SK-MEL-5 (cell line): ENCODE measurements at regions not wholly inside any gene's neighbourhood (a gene's known extent, or its start where the extent isn't known, plus 50 kb on each side); places are given as distances from the start of the nearest gene placed in this dataset.
"Not testable (repeated sequence)": the region's sequence is repeated elsewhere in the genome, so short reads cannot be mapped to it uniquely, and the experiment has no call there.

Experiments used
- DNase-seq: peaks from one replicate; pipeline ENCODE4 v3.0.0-alpha.2; 2016; ENCODE audit warnings: low read depth, low spot score
- in situ Hi-C: cut with HindIII; loops from 2 replicates; pipeline ENCODE4 v1.10.0; 2016; ENCODE audit warnings: low sequenced_read_pairs, high pct_unique_total_duplicates, low pct_unique_long_range_greater_than_20kb

DNA sequence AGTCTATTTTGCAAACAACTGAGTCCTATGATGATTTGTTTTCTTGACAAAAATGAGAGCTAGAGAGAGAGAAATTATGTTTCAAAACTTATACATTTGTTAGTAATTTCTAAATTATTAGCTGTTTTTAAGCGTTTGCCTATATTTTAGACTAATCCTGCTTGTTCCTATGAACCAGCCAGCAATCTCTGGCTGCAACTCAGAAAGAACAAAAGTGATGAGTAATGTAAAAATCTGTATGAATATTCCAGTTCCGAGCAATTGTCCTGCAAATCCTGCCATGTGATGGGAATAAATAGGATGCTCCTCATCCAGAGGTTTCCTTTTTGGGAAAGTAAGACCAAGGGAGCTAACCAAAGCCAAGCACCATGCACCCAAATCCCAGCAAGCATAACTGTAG is 228.3 kb upstream of the GBE1 start:
- DNase-seq: no peak
- in situ Hi-C loops: no loop called here

DNA sequence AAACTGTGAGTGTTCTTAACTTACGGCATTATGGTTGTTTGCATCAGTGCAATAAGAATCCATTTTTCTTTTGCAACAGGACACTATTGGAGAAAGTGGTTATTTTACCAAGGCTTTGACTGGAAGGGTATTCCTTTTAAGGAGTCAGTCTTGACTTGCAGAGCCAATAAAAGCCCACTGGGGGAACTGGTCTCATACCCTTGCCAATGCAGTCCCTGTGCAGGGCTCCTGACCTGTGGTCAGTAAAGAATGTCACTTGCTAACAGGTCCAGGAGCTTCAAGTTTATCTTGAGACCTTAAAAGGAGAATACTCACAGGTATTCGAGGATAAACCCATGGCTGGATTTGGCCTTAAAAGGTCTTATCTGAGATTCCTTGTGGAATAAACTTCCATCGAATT is 227.8 kb upstream of the GBE1 start:
- in situ Hi-C loops: no loop called here
- DNase-seq: no peak

DNA sequence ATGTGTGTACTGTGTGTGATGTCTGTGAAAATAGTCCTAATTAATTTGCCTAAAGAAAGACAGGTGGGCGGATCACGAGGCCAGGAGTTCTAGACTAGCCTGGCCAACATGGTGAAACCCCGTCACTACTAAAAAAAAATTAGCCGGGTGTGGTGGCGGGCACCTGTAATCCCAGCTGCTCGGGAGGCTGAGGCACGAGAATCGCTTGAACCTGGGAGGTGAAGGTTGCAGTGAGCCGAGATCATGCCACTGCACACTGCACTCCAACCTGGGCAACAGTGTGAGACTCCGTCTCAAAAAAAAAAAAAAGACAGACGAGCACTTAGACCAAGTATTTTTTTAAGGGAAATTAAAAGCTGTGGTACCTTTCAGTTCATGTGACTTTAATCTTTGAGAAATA is 226.0 kb upstream of the GBE1 start:
- in situ Hi-C loops, DNase-seq: not testable (repeated sequence)

DNA sequence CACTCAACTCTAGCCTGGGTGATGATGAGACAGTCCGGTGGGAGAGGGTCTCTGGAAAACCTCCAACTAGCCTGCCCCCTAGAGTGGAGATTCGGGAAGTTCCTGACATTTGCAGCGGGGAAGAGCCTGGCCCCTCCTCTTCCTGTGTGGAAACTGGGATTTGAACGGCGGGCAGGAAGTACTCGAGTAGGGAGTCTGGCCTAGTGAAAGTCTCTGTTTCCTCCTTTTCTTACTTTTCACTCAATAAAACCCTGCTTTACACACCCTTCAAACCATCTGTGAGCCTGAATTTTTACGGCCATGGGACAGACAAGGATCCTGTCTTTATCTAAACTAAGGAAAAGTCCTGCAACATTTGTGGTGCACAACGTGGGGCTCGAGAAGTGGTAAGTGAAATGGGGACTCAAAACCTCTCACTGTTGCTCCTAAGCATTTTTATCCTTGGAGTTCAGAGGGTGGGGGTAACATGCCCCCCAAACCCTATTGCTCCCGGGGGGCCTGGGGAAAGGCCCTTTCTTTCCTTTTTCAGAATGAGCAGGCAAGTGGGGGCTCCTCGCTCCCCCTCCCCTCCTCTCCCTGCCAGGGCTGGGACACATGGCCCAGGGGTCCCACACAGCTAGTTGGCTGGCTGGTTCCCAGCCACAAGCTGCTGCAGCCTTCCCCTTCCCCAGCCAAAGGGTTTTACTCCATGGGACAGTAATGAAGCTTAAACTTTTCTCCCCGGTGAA is 224.7 kb upstream of the GBE1 start:
- DNase-seq: peak; percentile 15
- in situ Hi-C loops: no loop called here

DNA sequence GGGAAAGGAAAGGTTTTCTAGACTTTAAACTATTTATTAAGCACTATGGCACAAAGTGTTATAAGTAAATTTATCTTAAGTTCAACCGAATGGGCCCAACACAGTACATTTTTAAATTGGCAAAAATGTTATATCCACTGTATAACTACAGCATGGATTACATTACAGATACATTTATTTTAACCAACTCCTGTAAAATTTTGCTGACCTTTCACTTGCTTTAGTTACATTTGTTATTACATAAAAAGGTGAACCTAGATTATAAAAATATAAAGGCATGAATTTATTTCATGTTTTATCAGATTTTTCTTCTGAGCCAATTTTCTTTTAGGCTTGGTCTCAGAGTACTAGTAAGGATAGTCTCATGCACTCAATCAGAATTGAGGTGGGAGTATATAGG is 221.9 kb upstream of the GBE1 start:
- in situ Hi-C loops: no loop called here
- no peak for DNase-seq

DNA sequence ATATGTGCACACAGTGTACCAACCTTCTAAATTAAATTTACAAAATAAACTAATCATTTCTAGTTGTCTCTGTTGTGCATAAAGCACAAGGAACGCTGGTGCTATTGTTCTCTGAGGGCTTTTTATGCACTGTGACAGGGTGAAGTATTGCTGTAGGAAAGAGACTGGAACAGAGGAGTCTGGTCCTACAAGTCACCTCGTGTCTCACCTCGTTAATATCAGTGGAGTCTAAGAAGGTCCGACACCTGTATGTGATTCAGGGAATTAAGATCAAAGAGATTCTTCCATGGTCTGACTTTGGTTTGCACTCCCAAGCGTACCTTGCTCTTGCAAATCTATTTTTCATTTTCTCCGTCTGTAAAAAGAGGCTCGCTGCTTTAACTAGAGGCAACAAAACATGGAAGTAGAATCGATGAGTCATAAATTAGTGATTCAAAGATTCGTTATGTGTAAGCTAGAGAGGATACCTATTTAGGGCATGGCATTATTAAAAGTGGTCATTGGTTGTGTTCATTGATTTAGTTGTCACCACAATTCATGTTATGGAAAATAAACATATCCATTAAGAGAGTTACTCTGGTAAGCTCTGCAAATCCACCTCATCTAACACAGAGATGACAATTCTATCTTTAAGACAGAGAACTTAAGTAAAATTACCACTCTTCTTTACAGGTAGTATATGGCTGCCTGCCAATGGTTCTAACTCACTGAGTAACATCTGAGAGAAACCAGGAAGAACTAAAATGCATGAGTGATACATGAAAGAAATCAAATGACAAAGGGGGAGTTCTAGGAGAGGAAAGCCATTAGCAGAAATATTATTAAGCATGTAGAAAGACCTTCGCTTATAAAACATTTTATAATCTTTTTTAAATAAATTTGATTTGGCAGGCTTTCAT is 219.4 kb upstream of the GBE1 start:
- no peak for DNase-seq
- in situ Hi-C loops: no loop called here

DNA sequence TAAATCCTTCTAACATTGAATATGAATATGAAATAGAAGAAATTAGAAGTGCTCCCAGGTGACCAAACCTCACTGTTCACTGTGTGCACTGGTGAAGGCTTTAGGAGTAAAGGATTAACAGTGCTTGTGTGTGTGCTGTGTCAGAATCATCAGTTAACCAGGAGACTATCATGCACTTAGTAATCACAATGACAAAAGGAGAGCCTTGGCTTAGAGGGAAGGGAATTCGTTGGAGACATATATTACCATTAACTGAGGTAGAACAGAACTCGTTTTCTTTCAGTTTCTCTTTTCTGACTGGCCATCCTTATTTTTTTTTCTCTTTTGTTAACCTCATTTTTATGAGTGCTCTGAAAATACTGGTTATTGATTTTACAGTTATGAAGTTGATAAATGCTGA is 213.3 kb upstream of the GBE1 start:
- DNase-seq: no peak
- in situ Hi-C loops: no loop called here

DNA sequence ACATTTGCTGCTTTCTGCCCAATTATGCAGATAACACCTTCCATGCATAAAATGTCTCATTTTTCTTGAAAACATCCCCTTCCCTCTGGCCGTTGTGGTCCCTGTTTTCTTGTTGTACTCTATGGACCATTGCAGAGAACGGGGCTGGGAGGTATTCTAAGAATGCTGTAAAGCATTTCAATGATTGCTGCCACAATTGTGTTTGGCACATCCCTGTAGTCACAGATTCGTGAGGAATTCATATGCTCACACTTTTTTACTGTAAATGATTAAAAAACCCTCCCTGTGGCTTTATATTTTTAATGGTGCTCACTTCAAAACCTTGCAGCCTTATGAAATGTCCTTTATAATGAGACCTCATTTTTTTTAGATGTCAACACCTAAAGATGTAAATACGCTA is 207.2 kb upstream of the GBE1 start:
- DNase-seq: no peak
- in situ Hi-C loops: no loop called here

DNA sequence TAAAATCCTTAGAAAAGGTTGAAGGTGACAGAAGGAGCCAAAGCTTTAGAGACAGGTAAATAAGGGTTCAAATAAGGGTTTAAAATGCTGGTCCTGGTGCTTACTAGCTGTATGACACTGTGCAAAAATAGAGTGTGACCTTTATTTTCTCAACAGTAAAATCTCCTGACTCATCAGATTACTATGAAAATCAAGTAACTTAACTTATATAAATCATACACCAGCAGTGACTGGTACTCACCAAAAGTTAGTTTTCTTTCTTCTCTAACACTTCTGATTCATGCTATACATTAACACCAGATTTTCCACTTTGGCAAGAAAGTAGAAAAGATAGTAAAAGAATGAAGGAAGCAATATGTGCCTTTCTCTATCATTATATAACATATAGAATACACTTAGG is 205.9 kb upstream of the GBE1 start:
- in situ Hi-C loops: no loop called here
- DNase-seq: no peak

DNA sequence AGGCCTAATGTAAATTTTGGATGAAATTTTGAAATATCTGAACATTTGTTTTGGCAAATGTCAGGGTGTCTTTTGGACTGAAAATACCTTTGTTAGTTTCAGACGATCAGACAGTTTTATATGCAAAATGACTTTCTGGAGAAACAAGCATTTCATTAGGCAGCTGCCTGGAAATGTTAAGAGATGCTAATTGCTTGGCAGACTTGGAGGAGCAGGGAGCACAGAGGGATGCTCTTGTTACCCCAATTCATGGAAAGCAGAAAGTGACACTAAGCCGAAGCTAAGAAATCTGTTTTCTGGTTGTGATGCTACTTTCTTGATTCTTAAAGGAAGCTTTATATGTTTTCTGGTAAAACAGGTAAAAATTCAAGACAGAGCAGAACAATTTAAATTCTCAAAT is 204.3 kb upstream of the GBE1 start:
- DNase-seq: no peak
- in situ Hi-C loops: no loop called here

DNA sequence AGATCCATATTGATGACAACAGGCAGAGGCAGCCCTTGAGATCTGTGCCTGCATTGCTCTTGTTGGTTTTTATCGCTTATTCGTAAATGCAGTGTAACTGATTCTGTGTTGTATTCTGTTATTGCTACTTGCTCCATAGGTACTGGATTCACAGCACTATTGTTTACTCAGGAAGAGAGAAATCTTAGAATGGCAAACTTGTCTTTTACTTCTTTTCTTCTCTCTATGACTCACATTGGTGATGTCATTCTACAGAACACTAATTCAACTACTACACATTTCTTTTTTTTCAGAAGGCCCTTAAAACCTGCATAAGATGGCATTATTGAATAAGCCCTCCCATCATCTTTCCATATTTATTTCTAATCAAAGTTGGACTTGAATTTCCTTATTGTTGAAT is 201.0 kb upstream of the GBE1 start:
- in situ Hi-C loops: no loop called here
- DNase-seq: no peak

DNA sequence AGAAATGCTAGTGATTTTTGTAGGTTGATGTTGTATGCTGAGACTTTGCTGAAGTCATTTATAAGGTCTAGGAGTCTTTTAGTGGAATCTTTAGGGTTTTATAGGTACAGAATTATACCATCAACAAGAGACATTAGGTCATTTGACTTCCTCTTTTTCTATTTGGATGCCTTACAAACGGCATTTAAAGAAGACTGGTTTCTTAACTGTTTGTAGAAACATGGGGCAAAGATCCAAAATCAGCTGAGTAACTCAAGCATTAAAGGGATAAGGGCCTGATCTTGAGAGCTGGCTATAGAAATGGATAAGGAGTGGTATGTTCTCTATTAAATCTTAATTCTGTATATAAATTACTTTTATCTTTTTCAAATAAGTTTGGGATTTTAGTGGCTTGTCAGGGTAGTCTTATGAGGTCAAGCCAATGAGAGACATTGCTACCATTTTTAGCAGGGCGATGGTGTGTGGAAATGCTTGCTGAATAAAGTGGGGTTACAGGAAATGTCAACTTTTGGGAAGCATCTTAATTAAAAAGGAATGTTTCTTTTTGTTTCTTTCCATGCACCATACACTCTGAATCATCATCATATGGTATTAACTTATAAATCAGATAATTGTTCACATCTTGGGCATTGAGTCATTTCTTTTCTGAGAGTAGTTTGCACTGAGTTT is 197.7 kb upstream of the GBE1 start:
- DNase-seq: no peak
- in situ Hi-C loops: no loop called here

DNA sequence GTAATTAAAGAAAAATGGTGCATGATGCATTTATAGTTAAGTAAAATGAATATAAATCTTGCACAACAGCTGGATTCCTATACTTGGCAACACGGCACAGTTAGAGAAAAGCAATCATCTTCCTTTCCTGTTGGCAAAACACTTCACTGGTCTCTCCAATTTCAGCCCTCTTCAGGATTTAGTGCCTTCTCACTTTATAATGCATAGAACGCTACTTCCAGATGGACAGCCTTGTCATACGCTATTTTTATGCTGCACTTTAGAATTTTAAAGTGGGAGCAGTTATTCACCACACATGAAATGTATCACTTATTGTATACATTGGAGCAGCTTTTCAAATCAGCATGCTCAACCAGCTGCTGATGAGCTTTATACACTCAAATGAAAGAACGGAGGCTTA is 194.4 kb upstream of the GBE1 start:
- in situ Hi-C loops: no loop called here
- DNase-seq: no peak

DNA sequence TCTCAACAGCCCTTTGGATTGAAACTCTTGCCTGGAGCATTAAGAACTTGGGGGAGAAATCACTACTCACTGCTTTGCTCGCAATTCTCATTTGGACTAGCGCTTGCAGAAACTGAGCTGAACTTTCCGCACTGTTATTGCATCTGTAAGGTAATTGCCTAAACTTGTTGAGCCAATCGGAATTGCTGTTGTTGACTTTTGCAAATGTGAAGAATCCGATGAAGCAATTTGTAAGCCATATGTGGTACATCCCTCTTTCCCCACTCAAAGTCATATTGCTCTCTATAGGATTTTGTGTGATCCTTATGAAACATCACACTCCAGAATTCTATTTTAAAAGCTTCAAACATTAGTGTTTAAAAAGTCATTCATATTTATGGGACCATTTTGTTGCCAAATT is 191.7 kb upstream of the GBE1 start:
- DNase-seq: no peak
- in situ Hi-C loops: no loop called here

DNA sequence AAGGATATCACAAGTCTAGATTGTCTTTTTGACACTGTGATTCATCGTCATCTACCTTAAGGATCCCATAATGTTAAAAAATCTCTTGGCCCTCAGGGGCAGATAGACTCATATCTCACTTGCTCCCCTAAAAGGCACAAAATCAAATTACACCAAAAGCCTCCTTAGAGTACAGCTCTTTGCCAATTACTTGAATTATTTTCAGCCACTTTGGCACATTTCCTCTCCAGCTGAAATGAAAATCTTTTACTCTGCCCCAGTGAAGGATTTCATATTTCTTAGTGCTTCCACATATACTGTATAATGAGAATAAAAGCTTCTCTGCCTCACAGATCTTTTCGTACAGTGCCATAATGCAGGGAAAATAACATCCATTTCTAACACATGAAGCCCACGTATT is 190.7 kb upstream of the GBE1 start:
- DNase-seq: no peak
- in situ Hi-C loops: no loop called here

DNA sequence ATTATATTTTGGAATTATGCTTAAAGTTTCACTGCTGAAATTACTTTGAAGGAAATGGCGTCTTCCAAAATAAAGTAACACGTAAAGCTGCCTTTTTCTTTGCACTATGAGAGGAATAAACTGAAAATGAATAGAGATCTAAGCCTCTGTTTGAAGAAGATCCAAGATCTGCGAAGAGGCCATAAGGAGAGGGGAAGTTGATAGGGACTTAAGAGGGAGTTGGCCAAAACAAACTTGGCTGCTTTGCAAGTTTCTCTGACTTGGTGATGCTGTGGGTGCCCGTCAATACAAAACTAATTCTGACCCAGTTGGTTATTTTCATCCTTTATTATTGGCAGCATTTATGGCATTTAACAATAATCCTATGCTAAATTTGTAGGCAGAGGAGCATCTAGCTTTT is 190.2 kb upstream of the GBE1 start:
- in situ Hi-C loops: no loop called here
- DNase-seq: no peak

DNA sequence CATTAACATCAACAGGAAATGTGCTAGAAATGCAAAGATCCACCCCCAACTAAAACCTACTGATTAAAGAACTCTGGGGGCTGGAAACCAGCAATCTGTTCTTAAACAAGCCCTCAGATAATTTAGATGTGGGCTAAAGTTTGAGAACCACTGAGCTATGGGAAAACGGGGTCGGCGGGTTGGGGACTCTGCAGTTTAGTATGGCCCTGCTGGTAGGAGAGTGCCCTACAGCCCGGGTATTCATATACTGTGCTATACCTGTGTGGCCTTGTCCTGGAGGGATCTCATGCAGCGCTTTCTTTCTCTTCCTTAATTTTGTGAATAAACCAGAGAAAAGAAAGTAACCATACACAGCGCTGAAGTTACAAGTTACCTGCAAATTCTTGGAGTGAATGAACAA is 189.7 kb upstream of the GBE1 start:
- no peak for DNase-seq
- in situ Hi-C loops: no loop called here

DNA sequence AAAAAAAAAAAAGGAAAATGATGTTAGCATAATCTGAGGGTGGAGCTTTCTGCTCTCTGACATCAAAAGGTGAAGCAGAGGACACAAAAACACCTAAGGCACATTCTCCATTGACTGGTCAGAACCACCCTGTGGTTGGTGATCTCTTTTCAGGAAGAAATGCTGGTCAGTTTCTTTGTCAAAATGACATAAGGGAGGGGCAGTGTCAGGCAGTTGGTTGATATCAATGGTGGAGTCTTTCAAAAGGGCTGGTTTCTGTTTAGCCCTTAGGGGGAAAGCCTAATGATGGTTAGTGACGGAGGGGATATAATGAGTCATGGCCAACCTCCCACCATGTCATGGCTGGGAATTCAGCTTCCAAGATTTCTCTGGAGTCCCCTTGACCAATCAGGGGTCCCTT is 185.9 kb upstream of the GBE1 start:
- peak; percentile 10 for DNase-seq
- in situ Hi-C loops: no loop called here

DNA sequence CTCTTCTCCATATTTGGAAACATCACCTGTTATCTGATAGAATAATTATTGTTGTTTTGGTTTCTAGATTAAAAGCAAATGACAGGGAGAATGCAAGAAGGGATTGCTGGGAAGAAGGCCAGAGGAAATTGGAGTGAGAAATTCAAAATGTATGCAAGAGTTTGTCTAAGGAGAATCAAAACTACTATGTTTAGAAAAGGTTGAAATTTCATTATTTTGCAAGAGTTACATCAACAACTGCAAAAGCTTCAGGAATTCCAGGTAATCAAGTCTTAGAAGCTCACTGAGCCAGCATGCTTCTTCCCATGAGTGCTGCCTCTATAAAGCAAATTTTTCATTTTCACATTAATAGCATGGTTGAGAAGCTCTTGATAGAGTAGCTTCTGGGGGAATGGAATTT is 177.2 kb upstream of the GBE1 start:
- in situ Hi-C loops: no loop called here
- no peak for DNase-seq
